ENCODE measurements at regions not wholly inside any gene's neighbourhood (a gene's known extent, or its start where the extent isn't known, plus 50 kb on each side); places are given as distances from the start of the nearest gene placed in this dataset.
"Not testable (repeated sequence)": the region's sequence is repeated elsewhere in the genome, so short reads cannot be mapped to it uniquely, and the experiment has no call there.

GRCh38 chr4:12492730-12493393 lies 991.3 kb downstream of the RAB28 start:
- no peak for DNase-seq (ENCODE audit: low read depth in 2 of 2, low spot score in 1 of 2)

GRCh38 chr4:12488672-12489071 lies 995.5 kb downstream of the RAB28 start:
- DNase-seq (ENCODE audit: low read depth in 2 of 2, low spot score in 1 of 2) = no peak

GRCh38 chr4:12487000-12487399 lies 997.1 kb downstream of the RAB28 start:
- no peak for DNase-seq (ENCODE audit: low read depth in 2 of 2, low spot score in 1 of 2)

- DNase-seq (ENCODE audit: low read depth in 2 of 2, low spot score in 1 of 2) = no peak
These were observed 1012.1 kb downstream of the RAB28 start for GRCh38 chr4:12472087-12472486.

- no peak for DNase-seq (ENCODE audit: low read depth in 2 of 2, low spot score in 1 of 2)
These were observed 1012.9 kb downstream of the RAB28 start for GRCh38 chr4:12471193-12471592.

GRCh38 chr4:12461576-12461975 lies 1022.6 kb downstream of the RAB28 start:
- DNase-seq (ENCODE audit: low read depth in 2 of 2, low spot score in 1 of 2) = not testable (repeated sequence)

- no peak for DNase-seq (ENCODE audit: low read depth in 2 of 2, low spot score in 1 of 2)
These were observed 1025.0 kb downstream of the RAB28 start for GRCh38 chr4:12459126-12459525.

GRCh38 chr4:12458621-12459020 lies 1025.5 kb downstream of the RAB28 start:
- DNase-seq (ENCODE audit: low read depth in 2 of 2, low spot score in 1 of 2) = no peak

GRCh38 chr4:12452291-12452690 lies 1023.6 kb upstream of the HS3ST1 start:
- DNase-seq (ENCODE audit: low read depth in 2 of 2, low spot score in 1 of 2) = no peak

GRCh38 chr4:12447451-12447850 lies 1018.8 kb upstream of the HS3ST1 start:
- no peak for DNase-seq (ENCODE audit: low read depth in 2 of 2, low spot score in 1 of 2)

- no peak for DNase-seq (ENCODE audit: low read depth in 2 of 2, low spot score in 1 of 2)
These were observed 1018.0 kb upstream of the HS3ST1 start for GRCh38 chr4:12446657-12447185.

GRCh38 chr4:12446256-12446655 lies 1017.6 kb upstream of the HS3ST1 start:
- no peak for DNase-seq (ENCODE audit: low read depth in 2 of 2, low spot score in 1 of 2)

- no peak for DNase-seq (ENCODE audit: low read depth in 2 of 2, low spot score in 1 of 2)
These were observed 1017.1 kb upstream of the HS3ST1 start for GRCh38 chr4:12445711-12446235.

GRCh38 chr4:12439633-12440305 lies 1011.1 kb upstream of the HS3ST1 start:
- no peak for DNase-seq (ENCODE audit: low read depth in 2 of 2, low spot score in 1 of 2)

- not testable (repeated sequence) for DNase-seq (ENCODE audit: low read depth in 2 of 2, low spot score in 1 of 2)
These were observed 1002.6 kb upstream of the HS3ST1 start for GRCh38 chr4:12431259-12431658.

- DNase-seq (ENCODE audit: low read depth in 2 of 2, low spot score in 1 of 2) = no peak
These were observed 992.7 kb upstream of the HS3ST1 start for GRCh38 chr4:12421364-12421763.

GRCh38 chr4:12416755-12417154 lies 988.1 kb upstream of the HS3ST1 start:
- DNase-seq (ENCODE audit: low read depth in 2 of 2, low spot score in 1 of 2) = no peak

GRCh38 chr4:12414181-12414812 lies 985.6 kb upstream of the HS3ST1 start:
- no peak for DNase-seq (ENCODE audit: low read depth in 2 of 2, low spot score in 1 of 2)

- no peak for DNase-seq (ENCODE audit: low read depth in 2 of 2, low spot score in 1 of 2)
These were observed 982.4 kb upstream of the HS3ST1 start for GRCh38 chr4:12411072-12411471.

GRCh38 chr4:12409507-12410190 lies 981.0 kb upstream of the HS3ST1 start:
- no peak for DNase-seq (ENCODE audit: low read depth in 2 of 2, low spot score in 1 of 2)

- no peak for DNase-seq (ENCODE audit: low read depth in 2 of 2, low spot score in 1 of 2)
These were observed 979.7 kb upstream of the HS3ST1 start for GRCh38 chr4:12408364-12408763.

Measured in stimulated activated CD8-positive, alpha-beta memory T cell treated with anti-CD3 and anti-CD28 coated beads, Interleukin-4, amount 100 ng/mL, for 4 hours (primary cell).